Left ventricle myocardium superior (tissue), 1 donor: ENCODE measurements at regions not wholly inside any gene's neighbourhood (a gene's known extent, or its start where the extent isn't known, plus 50 kb on each side); places are given as distances from the start of the nearest gene placed in this dataset.
"Not testable (repeated sequence)": the region's sequence is repeated elsewhere in the genome, so short reads cannot be mapped to it uniquely, and the experiment has no call there.

Source experiments
- ATAC-seq: fragments of 200-7000 bp; cut with Tn5 transposase; one replicate; pipeline ENCODE4 v1.9.1; 2020; ENCODE audit warnings: mild to moderate bottlenecking, moderate library complexity
- DNase-seq: peaks from one replicate; pipeline ENCODE4 v3.0.0-alpha.2; 2020
- intact Hi-C: fragments of 100-400 bp; cut with micrococcal nuclease; formaldehyde crosslinking; loops from one replicate; pipeline ENCODE4 v1.11.0; 2022
- donor health status: DM: no; HTN: yes; CAD: no; lungs with severe emphysema.

DNA sequence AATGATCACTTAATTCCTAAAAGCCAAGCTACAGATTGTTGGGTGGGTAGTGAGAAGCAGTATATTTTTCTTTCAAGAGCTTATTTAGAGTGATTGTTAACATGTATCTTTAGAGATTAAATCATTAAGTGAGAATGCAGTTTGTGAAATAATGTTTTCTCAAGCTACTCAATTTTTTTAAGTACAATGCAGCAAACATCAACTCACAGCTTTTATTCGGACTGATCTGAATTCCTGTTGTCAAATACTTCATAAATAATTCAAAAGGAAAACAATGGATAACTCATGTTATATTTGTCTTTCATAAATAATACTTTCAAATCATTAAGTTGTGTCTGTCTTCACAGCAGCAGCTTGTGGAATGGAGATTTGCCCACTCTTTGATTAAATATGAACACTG is 271.1 kb upstream of the DEPDC1 start:
- DNase-seq, result no peak
- intact Hi-C loops, result no loop called here
- ATAC-seq, result no peak

DNA sequence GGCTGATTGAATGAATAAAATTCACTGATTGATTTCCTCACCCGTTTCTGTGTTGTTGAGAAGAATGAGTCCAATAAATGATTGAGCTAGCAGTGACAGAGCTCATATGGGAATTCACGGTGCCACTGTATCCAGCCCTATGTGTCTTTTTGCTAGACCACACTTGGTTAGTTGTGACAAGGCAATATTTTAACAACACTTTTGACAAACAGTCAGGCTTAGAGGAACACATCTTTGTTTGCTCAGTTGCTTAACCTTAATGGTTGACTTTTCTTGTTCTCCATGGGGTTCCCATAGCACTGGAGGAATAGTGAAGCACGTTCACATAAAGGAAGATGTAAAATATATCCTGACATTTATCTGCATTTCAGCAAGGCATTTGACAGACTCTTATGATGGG is 273.9 kb upstream of the DEPDC1 start:
- DNase-seq (no peak), ATAC-seq (no peak)
- intact Hi-C loops, result no loop called here

DNA sequence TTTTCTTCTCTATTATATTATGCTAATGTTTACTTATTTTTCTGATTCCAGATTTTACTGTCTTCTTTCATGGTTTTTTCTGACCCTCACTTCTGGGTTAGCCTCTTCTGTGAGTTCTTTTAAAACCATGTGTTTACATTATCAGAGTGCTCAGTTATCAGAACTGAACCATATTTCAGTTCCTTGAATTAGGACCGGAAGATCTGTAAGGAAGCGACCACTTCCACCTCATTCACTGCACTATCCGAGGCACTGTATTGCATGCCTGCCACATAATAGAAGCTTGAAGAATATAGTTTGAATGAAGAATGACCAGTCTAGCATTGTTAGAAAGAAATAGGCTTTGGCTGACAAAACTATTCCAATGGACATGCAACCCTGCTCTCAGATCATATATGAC is 281.0 kb upstream of the DEPDC1 start:
- intact Hi-C loops, result no loop called here
- ATAC-seq (no peak), DNase-seq (no peak)

DNA sequence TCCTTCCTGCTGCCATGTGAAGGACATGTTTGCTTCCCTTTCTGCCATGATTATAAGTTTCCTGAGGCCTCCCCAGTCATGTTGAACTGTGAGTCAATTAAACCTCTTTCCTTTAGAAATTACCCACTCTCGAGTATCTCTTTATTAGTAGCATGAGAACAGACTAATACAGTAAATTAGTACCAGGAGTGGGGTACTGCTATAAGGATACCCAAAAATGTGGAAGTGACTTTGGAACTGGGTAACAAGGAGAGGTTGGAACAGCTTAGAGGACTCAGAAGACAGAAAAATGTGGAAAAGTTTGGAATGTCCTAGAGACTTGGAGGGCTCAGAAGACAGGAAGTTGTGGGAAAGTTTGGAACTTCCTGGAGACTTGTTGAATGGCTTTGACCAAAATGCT is 283.0 kb upstream of the DEPDC1 start:
- intact Hi-C loops, DNase-seq, ATAC-seq: not testable (repeated sequence)

DNA sequence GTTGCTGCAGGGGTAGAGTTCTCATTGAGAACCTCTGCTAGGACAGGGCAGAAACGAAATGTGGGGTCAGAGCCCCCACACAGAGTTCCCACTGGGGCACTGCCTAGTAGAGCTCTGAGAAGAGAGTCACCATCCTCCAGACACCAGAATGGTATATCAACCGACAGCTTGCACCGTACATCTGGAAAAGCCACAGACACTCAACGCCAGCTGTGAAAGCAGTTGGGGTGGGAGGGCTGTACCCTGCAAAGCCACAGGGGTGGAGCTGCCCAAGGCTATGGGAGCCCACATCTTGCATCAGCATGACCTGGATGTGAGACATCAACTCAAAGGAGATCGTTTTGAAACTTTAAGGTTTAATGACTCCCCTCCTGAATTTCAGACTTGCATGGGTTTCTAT is 284.0 kb upstream of the DEPDC1 start:
- intact Hi-C loops, result no loop called here

DNA sequence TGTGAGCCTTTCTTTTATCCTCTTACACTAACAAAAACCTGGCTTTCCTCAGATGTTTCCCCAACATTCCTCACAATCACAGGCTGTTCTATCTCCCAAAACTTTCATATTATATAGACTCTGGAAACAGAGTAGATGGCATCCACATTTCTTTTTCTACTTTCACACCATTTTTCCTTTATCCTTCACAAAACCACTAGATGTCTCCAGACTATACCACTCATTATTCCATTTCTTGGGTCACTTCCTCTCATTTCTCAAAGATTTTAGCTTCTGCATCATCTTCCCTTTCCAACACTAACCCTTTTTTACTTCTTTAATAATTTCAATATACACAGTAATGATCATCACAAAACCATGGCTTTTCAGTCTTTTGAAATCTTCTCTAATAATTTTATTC is 286.0 kb upstream of the DEPDC1 start:
- intact Hi-C loops, result no loop called here
- DNase-seq, result no peak
- ATAC-seq, result no peak

More for the DNA sequence above, 284.0 kb upstream of the DEPDC1 start:
- no peak for ATAC-seq
- no peak for DNase-seq

DNA sequence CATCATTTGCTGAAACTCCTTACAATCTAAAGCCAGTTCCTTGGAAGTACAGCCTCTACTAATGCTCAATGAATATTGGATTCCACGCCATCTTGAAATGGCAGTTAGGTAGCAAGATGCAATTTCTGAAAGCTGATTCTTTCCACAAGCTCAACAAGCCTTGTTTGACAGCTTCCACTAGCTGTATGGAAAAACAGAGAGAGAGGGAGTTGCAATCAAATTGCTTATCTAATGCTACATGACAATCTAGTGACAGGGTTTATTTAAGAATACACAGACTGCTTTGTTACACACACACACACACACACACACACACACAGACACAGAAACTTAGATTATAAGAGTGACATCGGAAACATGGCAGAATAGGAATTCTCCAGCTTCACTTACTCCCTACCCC is 288.4 kb upstream of the DEPDC1 start:
- intact Hi-C loops, result no loop called here
- ATAC-seq, result no peak
- DNase-seq, result no peak

DNA sequence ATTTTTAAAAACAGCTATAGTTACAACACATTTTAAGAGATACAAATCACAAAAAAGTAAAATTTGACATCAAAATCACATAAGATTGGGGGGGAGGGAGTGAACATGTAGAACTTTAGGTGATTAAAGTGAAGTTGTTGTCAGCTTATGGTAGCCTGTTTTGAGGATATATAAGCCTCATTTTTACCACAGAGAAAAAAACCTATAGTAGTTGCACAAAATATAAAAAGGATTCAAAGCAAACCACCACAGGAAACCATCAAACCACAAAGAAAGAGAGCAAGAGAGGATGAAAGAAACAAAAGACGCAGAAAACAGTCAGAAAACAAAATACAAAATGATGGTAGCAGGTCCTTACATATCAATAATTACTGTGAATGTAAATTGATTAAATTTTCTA is 291.9 kb upstream of the DEPDC1 start:
- intact Hi-C loops, result no loop called here
- ATAC-seq, result no peak
- DNase-seq, result no peak

DNA sequence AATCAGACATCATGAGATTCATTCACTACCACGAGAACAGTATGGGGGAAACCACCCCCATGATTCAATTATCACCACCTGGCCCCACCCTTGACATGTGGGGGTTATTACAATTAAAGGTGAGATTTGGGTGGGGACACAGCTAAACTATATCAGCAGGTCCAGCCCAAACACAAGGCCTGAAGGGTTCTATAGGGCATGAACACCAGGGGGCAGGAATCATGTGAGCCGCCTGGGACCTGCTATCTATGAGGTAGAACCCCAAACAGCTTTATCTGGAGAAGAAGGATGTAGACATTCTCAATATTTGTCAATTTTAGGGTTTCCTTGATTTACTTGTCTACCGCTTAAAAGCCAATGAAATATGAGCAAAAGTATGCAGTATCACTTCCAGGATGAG is 294.9 kb upstream of the DEPDC1 start:
- no peak for ATAC-seq
- intact Hi-C loops, result no loop called here
- DNase-seq, result no peak

DNA sequence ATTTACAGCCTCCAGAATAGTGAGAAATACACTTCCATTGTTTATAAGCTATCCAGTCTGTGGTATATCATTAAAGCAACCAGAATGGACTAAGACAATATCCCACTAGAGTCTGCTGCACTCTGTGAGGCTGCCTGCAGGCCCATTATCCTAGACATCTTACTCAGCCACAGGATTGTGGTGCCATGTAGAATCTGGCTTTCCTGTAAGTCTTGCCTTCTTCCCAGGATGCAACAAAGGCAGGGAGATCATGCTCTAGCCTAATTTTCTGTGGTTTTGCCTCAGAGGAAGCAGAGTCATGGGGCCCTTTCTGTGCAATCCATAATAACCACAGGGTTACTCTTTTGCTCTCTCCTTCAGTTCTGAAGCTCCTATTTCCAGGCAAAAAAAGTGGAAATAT is 299.1 kb upstream of the DEPDC1 start:
- intact Hi-C loops, result no loop called here
- DNase-seq, result no peak
- ATAC-seq, result no peak

DNA sequence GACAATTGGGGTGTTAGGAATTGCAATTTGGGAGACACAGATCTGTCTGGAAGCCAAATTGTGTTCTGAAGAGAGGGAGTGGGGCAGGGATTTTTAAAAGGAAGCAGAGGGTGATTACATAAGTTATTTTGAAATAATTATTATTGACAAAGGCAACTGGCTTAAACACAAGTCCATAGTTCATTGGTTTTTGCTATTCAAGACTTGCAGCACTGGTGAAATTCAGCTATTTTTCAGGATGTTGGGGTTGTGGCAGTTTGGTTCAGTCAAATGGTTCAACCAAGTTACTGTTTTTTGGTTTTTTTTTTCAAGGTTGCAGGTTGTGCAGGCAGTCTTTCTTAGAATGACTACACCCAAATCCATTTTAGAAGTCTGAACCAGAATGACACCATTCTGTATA is 300.0 kb upstream of the DEPDC1 start:
- DNase-seq (no peak), ATAC-seq (no peak)
- intact Hi-C loops, result no loop called here

DNA sequence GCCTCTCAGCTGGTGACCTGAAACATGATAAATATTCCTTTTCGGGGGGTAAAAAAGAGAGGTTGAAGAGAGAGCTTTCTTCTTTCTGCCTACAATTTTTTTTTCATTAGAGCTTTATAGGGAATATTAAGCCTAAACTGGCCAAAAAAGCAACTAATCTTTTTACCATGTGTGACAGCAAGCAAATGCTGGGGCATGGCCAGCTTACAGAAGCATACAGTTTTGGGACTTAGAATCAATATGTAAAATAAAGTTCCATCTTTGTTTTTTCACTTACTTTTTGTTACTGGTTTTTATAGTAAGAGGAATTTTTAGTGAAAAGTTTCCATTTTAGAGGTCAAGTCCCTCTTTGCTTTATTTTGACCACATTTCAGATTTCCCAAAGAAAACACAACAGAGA is 301.2 kb upstream of the DEPDC1 start:
- no peak for DNase-seq
- ATAC-seq, result no peak
- intact Hi-C loops, result no loop called here

DNA sequence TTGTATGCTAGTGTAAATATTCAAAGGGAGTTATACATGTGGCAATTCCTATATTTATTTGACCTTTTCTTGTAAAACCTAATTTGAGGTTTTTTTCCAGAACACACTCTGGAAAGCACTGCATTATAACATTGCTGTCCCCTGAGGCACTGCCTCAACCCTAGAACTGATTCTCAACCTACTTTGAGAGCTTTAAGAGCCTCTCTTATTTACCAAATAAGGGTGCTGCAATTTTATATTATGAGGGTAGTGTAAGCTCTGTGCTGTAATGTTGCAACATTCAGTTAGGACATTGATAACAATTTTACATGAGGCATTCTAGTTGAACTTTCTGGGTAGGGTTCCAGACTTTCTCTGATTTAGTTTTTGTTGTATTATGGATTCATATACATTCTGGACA is 302.2 kb upstream of the DEPDC1 start:
- DNase-seq (no peak), ATAC-seq (no peak)
- intact Hi-C loops, result no loop called here

DNA sequence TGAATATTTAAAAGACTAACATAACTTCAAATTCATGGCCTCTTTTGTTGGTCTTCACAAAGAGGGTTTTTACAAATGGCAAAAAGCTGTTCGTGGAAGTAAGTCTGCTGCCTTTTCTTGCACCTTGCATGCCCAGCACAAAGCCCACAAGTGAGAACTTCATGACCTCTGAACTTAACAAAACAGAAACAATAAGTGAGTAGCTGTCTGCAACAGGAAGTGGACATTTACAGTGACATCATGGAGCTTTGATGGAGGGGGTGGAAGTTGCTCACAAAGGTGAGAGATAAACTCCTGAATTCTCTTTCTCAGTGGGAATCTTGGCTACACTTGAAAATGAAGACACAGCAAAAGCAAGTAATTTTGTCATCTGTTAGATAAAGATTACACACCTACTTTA is 303.3 kb upstream of the DEPDC1 start:
- DNase-seq (no peak), ATAC-seq (no peak)
- intact Hi-C loops, result no loop called here

DNA sequence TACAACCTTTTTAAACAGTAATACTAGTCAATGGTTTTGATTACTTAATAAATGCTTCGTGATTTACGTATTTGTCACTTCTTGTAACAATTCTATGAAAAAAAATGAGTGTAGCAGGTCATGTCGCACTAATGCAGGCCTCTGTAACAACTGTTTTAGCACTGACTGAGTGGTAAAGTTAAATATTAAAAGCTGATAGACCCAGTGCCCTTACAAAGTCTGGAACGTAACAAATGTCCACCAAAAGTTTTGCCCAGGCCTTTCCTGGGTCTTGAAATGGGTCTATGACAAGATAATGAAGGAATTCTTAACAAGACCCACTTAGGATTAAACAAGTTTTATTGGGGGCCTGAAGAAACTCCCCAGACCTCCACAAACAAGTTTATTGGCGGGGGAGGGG is 304.6 kb upstream of the DEPDC1 start:
- intact Hi-C loops, result no loop called here
- ATAC-seq (no peak), DNase-seq (no peak)

DNA sequence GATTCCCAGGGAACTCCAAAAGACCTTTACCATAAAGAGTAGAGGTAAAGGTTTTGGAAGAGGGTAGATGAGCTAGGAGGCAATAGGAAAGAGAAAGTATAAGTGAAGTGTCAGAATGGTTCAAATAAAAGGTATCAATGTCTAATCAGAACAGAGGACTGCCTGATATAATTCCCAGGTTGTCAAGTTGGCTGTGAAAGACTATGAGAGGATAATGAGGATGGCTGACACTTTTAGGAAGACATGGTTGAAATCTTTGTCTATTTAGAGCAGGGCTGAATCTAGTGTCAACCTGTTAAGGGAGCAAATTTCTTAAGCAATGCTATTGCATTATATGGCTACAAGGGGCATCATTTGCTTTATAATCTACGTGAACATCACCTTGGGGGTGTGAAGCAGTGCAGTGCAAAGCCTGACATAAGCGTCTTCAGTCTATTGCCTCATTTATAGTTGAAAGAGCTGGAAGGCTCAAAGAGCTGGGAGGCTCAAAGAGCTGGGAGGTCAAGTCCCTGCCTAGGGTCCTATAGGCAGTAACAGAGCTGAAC is 308.3 kb upstream of the DEPDC1 start:
- DNase-seq, result no peak
- intact Hi-C loops, result no loop called here
- no peak for ATAC-seq

DNA sequence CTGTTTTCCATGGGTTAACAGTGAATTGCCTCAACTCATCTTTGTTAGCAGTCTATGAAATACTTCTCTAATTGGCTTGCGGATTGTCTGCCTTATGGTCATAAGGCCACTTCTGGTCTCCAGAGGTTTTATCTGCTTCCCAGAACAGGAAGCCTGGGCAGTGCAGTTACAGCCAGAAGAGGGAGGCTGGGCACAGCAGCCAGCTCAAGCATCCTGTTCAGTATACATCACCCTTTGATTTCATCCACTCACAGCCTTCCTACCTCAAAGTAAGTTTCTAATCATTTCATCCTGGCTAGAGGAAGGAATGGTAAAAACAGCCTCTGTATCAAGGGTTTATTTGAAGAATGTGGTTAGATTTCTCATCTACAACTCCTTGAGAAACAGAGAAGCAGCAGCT is 311.5 kb upstream of the DEPDC1 start:
- ATAC-seq (no peak), DNase-seq (no peak)
- intact Hi-C loops, result no loop called here

DNA sequence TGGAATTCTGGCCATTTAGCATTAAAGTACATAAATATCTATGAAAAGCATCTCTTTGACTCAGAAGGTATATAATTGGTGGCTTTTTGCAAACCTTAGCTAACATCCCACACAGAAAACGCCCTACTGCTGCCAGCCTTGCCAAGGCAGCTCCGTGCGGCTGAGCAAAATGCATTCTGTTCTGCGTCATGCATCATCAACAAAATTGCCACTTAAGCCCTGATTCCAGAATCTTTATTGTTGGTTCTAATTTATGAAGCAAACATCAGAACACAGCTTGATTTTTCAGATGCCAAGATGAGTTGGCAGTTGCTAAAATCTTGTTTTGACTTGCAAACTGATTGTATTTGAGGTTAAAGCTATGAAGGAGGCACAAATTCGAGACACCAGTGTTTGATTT is 314.9 kb upstream of the DEPDC1 start:
- intact Hi-C loops, result no loop called here
- DNase-seq (no peak), ATAC-seq (no peak)

DNA sequence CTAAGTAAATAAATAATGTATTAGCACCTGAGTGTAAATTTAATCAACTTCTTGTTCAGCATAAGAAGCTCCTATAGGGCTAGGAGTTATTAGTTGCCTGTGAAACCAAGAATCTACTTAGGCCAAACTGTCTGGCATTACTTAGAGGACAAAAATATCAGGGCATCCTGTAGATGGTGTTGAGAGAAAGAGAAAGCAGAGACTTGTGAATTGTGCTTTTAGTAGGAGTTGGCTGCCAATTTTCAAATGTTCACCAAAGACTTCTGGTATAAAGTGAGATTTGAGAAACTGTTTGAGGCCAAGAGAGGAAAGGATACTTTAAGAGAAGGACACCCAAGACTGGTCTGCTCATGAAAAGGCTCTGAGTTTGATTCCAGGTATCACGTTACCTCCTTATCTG is 315.5 kb upstream of the DEPDC1 start:
- no peak for ATAC-seq
- intact Hi-C loops, result no loop called here
- DNase-seq, result no peak

DNA sequence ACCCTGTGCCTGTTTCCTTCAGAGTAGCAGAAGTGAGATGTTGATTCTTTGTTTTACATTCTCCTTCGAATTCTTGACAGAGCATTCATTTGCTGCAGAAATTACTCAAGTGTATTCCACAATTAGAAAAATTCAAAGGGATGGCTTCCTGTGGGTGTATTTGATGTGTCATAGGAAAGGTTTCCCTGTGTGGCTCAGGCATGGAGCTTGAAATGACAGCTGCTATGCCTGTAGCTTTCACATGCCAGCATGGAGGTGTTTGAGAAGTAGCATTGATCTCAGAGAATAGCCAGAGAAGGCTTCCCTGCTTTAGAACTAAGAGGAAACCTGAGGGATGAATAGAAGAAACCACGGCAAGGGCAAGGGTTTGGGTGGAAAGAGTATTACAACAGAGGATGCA is 317.2 kb upstream of the DEPDC1 start:
- ATAC-seq, result no peak
- DNase-seq, result no peak
- intact Hi-C loops, result no loop called here

DNA sequence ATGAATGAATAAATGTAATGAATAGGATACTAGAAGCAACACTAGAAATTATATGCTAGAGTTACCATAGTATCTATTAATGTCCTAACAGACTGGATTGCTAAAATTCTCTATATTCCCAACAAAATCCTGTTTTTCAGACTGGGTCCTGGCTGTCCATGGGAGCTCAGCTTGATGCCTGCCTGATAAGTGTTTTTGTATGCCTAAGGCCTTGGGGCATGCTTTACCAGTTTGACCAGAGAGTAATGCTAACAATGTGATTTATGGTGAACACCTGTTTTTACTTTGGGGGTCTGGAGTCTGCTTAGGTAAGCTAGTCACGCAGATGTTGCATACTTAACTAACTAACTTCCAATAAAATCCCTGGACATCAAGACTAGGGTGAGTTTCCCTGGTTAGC is 318.8 kb upstream of the DEPDC1 start:
- no peak for ATAC-seq
- DNase-seq, result no peak
- intact Hi-C loops, result no loop called here

DNA sequence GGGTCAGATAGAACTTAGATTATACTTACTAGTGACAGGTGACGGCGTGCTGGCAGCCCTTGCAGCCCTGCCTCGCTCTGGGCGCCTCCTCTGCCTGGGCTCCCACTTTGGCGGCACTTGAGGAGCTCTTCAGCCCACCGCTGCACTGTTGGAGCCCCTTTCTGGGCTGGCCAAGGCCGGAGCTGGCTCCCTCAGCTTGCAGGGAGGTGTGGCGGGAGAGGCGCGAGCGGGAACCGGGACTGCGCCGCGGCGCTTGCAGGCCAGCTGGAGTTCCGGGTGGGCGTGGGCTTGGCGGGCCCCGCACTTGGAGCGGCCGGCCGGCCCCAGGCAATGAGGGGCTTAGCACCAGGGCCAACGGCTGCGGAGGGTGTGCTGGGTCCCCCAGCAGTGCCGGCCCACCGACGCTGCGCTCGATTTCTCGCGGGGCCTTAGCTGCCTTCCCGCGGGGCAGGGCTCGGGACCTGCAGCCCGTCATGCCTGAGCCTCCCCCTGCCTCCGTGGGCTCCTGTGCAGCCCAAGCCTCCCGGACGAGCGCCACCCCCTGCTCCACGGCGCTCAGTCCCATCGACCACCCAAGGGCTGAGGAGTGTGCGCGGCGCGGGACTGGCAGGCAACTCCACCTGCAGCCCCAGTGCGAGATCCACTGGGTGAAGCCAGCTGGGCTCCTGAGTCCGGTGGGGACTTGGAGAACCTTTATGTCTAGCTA is 320.8 kb upstream of the DEPDC1 start:
- ATAC-seq, intact Hi-C loops: not testable (repeated sequence)
- peak; percentile 21 for DNase-seq
